ENCODE measurements at regions not wholly inside any gene's neighbourhood (a gene's known extent, or its start where the extent isn't known, plus 50 kb on each side); places are given as distances from the start of the nearest gene placed in this dataset.

DNA sequence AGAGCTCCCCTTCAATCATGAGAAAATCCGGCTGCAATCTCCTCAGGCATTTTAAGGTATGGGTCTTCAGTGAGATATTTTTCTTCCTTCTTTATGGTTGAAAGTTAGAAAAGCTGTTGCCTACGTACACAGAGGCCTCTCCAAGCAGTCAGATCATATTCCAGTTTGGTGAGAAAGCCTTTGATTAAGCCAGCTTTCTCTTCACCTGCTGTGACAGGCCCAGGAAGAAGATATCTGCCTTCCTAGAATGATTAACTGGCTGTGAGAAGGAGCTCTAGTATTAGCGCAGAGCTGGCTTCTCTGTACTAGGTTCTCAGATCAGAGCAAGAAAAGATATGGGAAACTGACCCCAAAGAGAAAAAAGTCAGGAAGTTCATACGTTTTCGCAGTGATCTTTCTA lies 585.0 kb upstream of the CHAC2 start:
- H3K4me3 ChIP-seq (ENCODE audit: low read depth, low read length, poor library complexity, severe bottlenecking): no peak overlapping the region
- intact Hi-C loops (cut with micrococcal nuclease; ENCODE audit: unreplicated experiment): no loop called here
- ChIA-PET POLR2A (ENCODE audit: low non-redundant PET) (no interaction called here), CTCF (no interaction called here)
- no peaks in the 10 kb centered on the region for H3K36me3 ChIP-seq (ENCODE audit: insufficient read depth, low read length, poor library complexity, severe bottlenecking)
- no peak overlapping the region for H3K27ac ChIP-seq (ENCODE audit: low read depth, low read length, poor library complexity, severe bottlenecking)
- BruUV-seq (replicated peaks): no TSS peak
- no peak for TF ChIP-seq EZH2 (IDR thresholded peaks at IDR 0.05; ENCODE audit: borderline replicate concordance, low read depth, low read length, poor library complexity, severe bottlenecking)
- TF ChIP-seq, protein P1, sequence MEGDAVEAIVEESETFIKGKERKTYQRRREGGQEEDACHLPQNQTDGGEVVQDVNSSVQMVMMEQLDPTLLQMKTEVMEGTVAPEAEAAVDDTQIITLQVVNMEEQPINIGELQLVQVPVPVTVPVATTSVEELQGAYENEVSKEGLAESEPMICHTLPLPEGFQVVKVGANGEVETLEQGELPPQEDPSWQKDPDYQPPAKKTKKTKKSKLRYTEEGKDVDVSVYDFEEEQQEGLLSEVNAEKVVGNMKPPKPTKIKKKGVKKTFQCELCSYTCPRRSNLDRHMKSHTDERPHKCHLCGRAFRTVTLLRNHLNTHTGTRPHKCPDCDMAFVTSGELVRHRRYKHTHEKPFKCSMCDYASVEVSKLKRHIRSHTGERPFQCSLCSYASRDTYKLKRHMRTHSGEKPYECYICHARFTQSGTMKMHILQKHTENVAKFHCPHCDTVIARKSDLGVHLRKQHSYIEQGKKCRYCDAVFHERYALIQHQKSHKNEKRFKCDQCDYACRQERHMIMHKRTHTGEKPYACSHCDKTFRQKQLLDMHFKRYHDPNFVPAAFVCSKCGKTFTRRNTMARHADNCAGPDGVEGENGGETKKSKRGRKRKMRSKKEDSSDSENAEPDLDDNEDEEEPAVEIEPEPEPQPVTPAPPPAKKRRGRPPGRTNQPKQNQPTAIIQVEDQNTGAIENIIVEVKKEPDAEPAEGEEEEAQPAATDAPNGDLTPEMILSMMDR (conservative IDR thresholded peaks at IDR 0.05; ENCODE audit: low read depth, low read length): no peak
- H3K9me3 ChIP-seq (ENCODE audit: low read depth, low read length, poor library complexity, severe bottlenecking): no peaks in the 10 kb centered on the region
- H3K4me1 ChIP-seq (ENCODE audit: insufficient read depth, low read length, poor library complexity, severe bottlenecking): no peaks in the 10 kb centered on the region
- DNase-seq (ENCODE audit: low spot score): no peak
- H3K27me3 ChIP-seq (replicated peaks; ENCODE audit: insufficient read depth, low read depth, low read length, poor library complexity): peaks cover 4% of the 10 kb centered on the region

DNA sequence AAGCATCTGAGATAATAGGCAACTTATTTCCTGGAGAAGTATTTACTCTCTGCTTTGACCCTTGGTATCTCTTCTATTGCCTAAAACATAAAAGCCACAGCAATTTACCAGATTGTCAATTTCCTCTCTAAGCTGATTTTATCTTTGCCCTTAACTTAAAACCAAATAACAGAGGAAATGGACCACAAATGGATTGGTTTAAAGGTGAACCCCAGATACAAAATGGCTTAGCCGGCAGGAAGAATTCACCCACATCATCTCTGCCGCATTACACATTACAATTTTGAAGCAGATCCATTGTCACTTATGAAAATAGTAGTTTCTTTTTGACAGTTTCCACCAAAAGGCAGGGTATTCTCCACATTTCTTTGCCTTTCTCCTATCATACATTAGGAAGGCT lies 585.8 kb upstream of the CHAC2 start:
- H3K27ac ChIP-seq (ENCODE audit: low read depth, low read length, poor library complexity, severe bottlenecking): no peak overlapping the region
- intact Hi-C loops (cut with micrococcal nuclease; ENCODE audit: unreplicated experiment): no loop called here
- peaks cover 4% of the 10 kb centered on the region for H3K27me3 ChIP-seq (replicated peaks; ENCODE audit: insufficient read depth, low read depth, low read length, poor library complexity)
- BruUV-seq (replicated peaks): no TSS peak
- no peaks in the 10 kb centered on the region for H3K9me3 ChIP-seq (ENCODE audit: low read depth, low read length, poor library complexity, severe bottlenecking)
- H3K36me3 ChIP-seq (ENCODE audit: insufficient read depth, low read length, poor library complexity, severe bottlenecking): no peaks in the 10 kb centered on the region
- POLR2A ChIA-PET (ENCODE audit: low non-redundant PET): no interaction called here
- H3K4me3 ChIP-seq (ENCODE audit: low read depth, low read length, poor library complexity, severe bottlenecking): no peak overlapping the region
- TF ChIP-seq EZH2 (IDR thresholded peaks at IDR 0.05; ENCODE audit: borderline replicate concordance, low read depth, low read length, poor library complexity, severe bottlenecking): no peak
- TF ChIP-seq, protein P1 (conservative IDR thresholded peaks at IDR 0.05; ENCODE audit: low read depth, low read length): no peak
- CTCF ChIA-PET: no interaction called here
- peak; percentile 14 for DNase-seq (ENCODE audit: low spot score)
- H3K4me1 ChIP-seq (ENCODE audit: insufficient read depth, low read length, poor library complexity, severe bottlenecking): no peaks in the 10 kb centered on the region

DNA sequence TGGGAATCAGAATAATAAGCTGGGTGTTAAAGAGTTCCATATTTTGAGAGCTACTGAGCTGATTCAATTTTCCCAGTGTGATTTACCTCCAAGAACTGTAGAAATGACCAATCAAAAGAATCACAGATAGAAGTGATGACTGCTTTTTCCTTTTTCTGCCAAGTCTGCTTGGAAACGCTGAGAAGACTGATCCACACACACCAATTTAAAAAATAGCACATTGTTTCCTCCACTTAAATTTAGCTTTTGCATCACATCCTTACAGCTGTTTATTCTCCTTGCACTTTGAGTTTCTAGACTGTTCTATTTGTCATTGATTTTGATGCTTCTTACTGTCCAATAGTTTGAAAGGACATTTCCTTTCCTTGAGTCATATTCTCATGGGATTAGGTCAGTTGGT lies 590.3 kb upstream of the CHAC2 start:
- Histone ChIP-seq H3K4me1 (ENCODE audit: insufficient read depth, low read length, poor library complexity, severe bottlenecking) (no peaks in the 10 kb centered on the region), H3K27me3 (replicated peaks; ENCODE audit: insufficient read depth, low read depth, low read length, poor library complexity) (no peaks in the 10 kb centered on the region), H3K9me3 (ENCODE audit: low read depth, low read length, poor library complexity, severe bottlenecking) (no peaks in the 10 kb centered on the region), H3K4me3 (ENCODE audit: low read depth, low read length, poor library complexity, severe bottlenecking) (no peak overlapping the region), H3K27ac (ENCODE audit: low read depth, low read length, poor library complexity, severe bottlenecking) (no peak overlapping the region), H3K36me3 (ENCODE audit: insufficient read depth, low read length, poor library complexity, severe bottlenecking) (no peaks in the 10 kb centered on the region)
- TF ChIP-seq, protein P1 (conservative IDR thresholded peaks at IDR 0.05; ENCODE audit: low read depth, low read length): no peak
- no peak for TF ChIP-seq EZH2 (IDR thresholded peaks at IDR 0.05; ENCODE audit: borderline replicate concordance, low read depth, low read length, poor library complexity, severe bottlenecking)
- POLR2A ChIA-PET (ENCODE audit: low non-redundant PET): no interaction called here
- CTCF ChIA-PET: no interaction called here
- BruUV-seq (replicated peaks): no TSS peak
- DNase-seq (ENCODE audit: low spot score): no peak
- intact Hi-C loops (cut with micrococcal nuclease; ENCODE audit: unreplicated experiment): no loop called here
